H1 (cell line): ENCODE measurements at regions not wholly inside any gene's neighbourhood (a gene's known extent, or its start where the extent isn't known, plus 50 kb on each side); places are given as distances from the start of the nearest gene placed in this dataset.

Source experiments
- BRCA1 ChIP-seq: IDR thresholded peaks from 2 replicates; pipeline ENCODE4 v1.6.1; 2012; ENCODE audit warnings: low read depth, low read length, improper control_type of control experiment
- CBX8 ChIP-seq: fragments of 300-800, 300-1000 bp; sonication (generic); IDR thresholded peaks from 2 replicates; pipeline ENCODE4 v1.7.1; 2016; ENCODE audit warnings: low read depth, low read length, borderline replicate concordance
- CREB1 ChIP-seq: IDR thresholded peaks from 2 replicates; pipeline ENCODE4 v1.6.1; 2012; ENCODE audit warnings: inconsistent platforms
- CTBP2 ChIP-seq: IDR thresholded peaks from 2 replicates; pipeline ENCODE4 v1.7.0; 2011; ENCODE audit warnings: borderline replicate concordance, mild to moderate bottlenecking, moderate library complexity, mixed read lengths, low read length; ENCODE audit not compliant: insufficient read depth, insufficient read length
- HDAC2 ChIP-seq, 2 experiments: fragments of 300-600 bp in 1 of 2; sonication (generic) in 1 of 2; IDR thresholded peaks; 2 replicates each; pipeline ENCODE4 v1.6.1; 2011 to 2012; ENCODE audit warnings: low read depth in 2 of 2, low read length in 2 of 2, mild to moderate bottlenecking in 2 of 2, moderate library complexity in 2 of 2, borderline replicate concordance in 1 of 2, inconsistent platforms in 1 of 2
- RBBP5 ChIP-seq: IDR thresholded peaks from 2 replicates; pipeline ENCODE4 v1.7.1; 2012; ENCODE audit warnings: low read depth, mild to moderate bottlenecking, inconsistent platforms, low read length, moderate library complexity, borderline replicate concordance
- TF ChIP-seq, protein P1 (sequence below): IDR thresholded peaks from 2 replicates; pipeline ENCODE4 v1.6.1; 2012; ENCODE audit warnings: low read length, inconsistent platforms

DNA sequence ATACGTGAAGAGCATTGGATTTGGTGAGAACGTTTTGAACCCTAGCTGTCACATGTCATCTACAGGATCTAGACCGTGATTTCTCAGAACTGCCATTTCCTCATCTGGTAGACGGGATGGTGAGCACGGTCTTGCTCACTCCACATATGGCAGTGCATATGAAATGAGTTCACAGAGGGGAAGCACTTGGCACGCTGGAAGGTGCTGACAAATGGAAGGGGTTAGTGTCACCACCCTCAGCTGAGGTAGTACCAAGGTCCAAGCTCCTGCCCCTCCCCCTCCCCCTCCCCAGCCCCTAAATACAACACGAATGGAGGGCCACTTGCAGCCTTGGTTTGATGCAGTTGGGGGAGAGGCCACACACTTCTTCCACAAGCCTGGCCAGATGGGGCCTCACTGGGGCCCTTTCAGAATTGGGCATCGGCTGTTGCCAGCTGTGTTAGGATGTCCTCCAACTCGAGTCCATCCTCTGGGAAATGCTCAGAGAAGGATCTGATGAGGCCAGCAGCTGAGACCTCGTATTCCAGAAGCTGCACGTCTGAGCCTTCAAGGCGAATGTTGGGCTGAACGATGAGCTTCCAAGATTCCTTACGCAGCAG is 322.4 kb downstream of the ANXA1 start (continued):
- TF ChIP-seq, protein P1, sequence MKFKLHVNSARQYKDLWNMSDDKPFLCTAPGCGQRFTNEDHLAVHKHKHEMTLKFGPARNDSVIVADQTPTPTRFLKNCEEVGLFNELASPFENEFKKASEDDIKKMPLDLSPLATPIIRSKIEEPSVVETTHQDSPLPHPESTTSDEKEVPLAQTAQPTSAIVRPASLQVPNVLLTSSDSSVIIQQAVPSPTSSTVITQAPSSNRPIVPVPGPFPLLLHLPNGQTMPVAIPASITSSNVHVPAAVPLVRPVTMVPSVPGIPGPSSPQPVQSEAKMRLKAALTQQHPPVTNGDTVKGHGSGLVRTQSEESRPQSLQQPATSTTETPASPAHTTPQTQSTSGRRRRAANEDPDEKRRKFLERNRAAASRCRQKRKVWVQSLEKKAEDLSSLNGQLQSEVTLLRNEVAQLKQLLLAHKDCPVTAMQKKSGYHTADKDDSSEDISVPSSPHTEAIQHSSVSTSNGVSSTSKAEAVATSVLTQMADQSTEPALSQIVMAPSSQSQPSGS = no peak
- no peak for TF ChIP-seq RBBP5
- TF ChIP-seq CTBP2 = no peak
- no peak for TF ChIP-seq HDAC2 (IDR thresholded peaks at IDR 0.05; ENCODE audit: borderline replicate concordance in 1 of 2, low read depth in 2 of 2, low read length in 2 of 2)
- TF ChIP-seq CREB1 = no peak
- no peak for TF ChIP-seq BRCA1
- TF ChIP-seq CBX8 = no peak
